ENCODE measurements at regions not wholly inside any gene's neighbourhood (a gene's known extent, or its start where the extent isn't known, plus 50 kb on each side); places are given as distances from the start of the nearest gene placed in this dataset.

DNA sequence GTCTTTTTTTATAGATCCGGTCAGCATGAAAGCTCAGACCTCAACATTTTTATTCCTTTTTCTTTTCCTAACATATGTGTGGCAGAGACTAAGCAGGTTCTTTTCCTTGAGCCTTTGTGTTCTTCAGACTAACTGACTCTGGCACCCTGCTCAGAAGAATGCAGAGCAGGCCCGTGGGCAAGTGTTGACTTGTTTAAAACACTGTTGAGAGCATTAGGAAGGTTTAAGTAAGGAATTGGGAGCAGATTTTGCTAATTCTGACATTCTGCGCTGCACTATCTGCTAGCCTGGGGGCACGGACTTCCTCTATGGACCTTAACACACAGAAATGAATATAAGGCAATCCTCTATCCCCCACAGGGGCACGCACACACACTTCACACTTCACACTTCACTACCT, 182.5 kb upstream of the PIK3R1 start:
- TF ChIP-seq, protein P1, sequence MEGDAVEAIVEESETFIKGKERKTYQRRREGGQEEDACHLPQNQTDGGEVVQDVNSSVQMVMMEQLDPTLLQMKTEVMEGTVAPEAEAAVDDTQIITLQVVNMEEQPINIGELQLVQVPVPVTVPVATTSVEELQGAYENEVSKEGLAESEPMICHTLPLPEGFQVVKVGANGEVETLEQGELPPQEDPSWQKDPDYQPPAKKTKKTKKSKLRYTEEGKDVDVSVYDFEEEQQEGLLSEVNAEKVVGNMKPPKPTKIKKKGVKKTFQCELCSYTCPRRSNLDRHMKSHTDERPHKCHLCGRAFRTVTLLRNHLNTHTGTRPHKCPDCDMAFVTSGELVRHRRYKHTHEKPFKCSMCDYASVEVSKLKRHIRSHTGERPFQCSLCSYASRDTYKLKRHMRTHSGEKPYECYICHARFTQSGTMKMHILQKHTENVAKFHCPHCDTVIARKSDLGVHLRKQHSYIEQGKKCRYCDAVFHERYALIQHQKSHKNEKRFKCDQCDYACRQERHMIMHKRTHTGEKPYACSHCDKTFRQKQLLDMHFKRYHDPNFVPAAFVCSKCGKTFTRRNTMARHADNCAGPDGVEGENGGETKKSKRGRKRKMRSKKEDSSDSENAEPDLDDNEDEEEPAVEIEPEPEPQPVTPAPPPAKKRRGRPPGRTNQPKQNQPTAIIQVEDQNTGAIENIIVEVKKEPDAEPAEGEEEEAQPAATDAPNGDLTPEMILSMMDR (IDR thresholded peaks at IDR 0.05; ENCODE audit: insufficient read depth, low read length, poor library complexity, severe bottlenecking): no peak
- no peak for TF ChIP-seq EZH2phosphoT487 (conservative IDR thresholded peaks at IDR 0.05; ENCODE audit: low read length)
